ENCODE measurements at regions not wholly inside any gene's neighbourhood (a gene's known extent, or its start where the extent isn't known, plus 50 kb on each side); places are given as distances from the start of the nearest gene placed in this dataset.

DNA sequence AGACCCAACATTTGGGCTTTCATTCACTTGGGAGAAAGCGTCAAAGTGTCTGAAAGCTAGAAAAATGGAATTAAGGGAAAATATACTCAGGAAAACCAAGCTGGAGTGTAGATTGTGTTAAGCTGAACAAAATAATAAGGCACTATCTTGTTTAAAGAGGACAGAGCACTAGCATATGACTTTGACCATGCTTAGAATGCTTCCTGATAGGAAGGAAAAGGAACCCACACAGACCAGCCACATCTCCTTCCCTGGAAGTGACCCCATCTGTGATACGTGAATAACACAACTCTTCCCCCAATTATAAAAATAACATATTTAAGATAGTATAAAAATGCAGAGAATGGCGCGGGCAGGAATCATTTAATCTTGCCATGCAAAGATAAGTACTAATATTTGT lies 94.7 kb upstream of the BCL2L14 start:
- peaks cover 25% of the 10 kb centered on the region for H3K27me3 ChIP-seq (ENCODE audit: control insufficient read depth, insufficient read depth, low read length)
- intact Hi-C loops (cut with micrococcal nuclease): no loop called here
- H2BK15ac ChIP-seq (ENCODE audit: low read depth, low read length): no peak overlapping the region
- H2AK5ac ChIP-seq (ENCODE audit: low read depth, low read length): no peak overlapping the region
- no peak overlapping the region for H4K91ac ChIP-seq (ENCODE audit: insufficient read depth, low read depth, low read length)
- H3K79me1 ChIP-seq (ENCODE audit: low read depth in 1 of 2, low read length in 2 of 2): no peaks in the 10 kb centered on the region
- H2BK120ac ChIP-seq (ENCODE audit: low read depth, low read length): no peak overlapping the region
- H3K56ac ChIP-seq (ENCODE audit: extremely low read depth, insufficient read depth, low read length): no peak overlapping the region
- H2AK9ac ChIP-seq (replicated peaks; ENCODE audit: low read depth, low read length, poor library complexity): no peak overlapping the region
- ChIA-PET POLR2A (ENCODE audit: unreplicated experiment) (no interaction called here), CTCF (interaction anchor here (0.5 to 0.9 kb wide), 3 partner anchors 26 to 292 kb away, joined by 3 to 4 read pairs (median 3); no protein-coding TSS in a partner anchor)
- 100% methylated on average over 1 of the region's 4 CpGs; no CpG with 5 or more reads in 1 of the 2 experiments for WGBS, 2 experiments (ENCODE audit: extremely low coverage in 2 of 2, insufficient read length in 1 of 2)
- H3K27ac ChIP-seq (ENCODE audit: insufficient read depth, low read length): no peak overlapping the region
- no peak overlapping the region for H3K4ac ChIP-seq (ENCODE audit: low read depth, low read length)
- no peak overlapping the region for H3K9ac ChIP-seq (ENCODE audit: low read depth, low read length)
- dilution Hi-C loops (cut with HindIII; ENCODE audit: low sequenced_read_pairs, unreplicated experiment): no loop called here
- DNase-seq (no peak), ATAC-seq (ENCODE audit: low read depth) (no peak)
- H3K4me3 ChIP-seq (ENCODE audit: insufficient read depth, low read depth, low read length): no peak overlapping the region
- TF ChIP-seq POLR2A (IDR thresholded peaks at IDR 0.05; ENCODE audit: low read depth, low read length): no peak
- TF ChIP-seq, protein P1, sequence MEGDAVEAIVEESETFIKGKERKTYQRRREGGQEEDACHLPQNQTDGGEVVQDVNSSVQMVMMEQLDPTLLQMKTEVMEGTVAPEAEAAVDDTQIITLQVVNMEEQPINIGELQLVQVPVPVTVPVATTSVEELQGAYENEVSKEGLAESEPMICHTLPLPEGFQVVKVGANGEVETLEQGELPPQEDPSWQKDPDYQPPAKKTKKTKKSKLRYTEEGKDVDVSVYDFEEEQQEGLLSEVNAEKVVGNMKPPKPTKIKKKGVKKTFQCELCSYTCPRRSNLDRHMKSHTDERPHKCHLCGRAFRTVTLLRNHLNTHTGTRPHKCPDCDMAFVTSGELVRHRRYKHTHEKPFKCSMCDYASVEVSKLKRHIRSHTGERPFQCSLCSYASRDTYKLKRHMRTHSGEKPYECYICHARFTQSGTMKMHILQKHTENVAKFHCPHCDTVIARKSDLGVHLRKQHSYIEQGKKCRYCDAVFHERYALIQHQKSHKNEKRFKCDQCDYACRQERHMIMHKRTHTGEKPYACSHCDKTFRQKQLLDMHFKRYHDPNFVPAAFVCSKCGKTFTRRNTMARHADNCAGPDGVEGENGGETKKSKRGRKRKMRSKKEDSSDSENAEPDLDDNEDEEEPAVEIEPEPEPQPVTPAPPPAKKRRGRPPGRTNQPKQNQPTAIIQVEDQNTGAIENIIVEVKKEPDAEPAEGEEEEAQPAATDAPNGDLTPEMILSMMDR (conservative IDR thresholded peaks at IDR 0.05; ENCODE audit: low read depth, low read length): no peak
- TF ChIP-seq RCOR1 (IDR thresholded peaks at IDR 0.05; ENCODE audit: insufficient replicate concordance, low read length): no peak
- TF ChIP-seq FOS (IDR thresholded peaks at IDR 0.05; ENCODE audit: low read depth, low read length): no peak
- no peak for TF ChIP-seq CHD1 (IDR thresholded peaks at IDR 0.05; ENCODE audit: low read depth, low read length)
- no peak for TF ChIP-seq MXI1 (IDR thresholded peaks at IDR 0.05; ENCODE audit: borderline replicate concordance, low read depth, low read length)
- no peak for TF ChIP-seq MAFK (IDR thresholded peaks at IDR 0.05; ENCODE audit: low read depth, low read length)
- TF ChIP-seq, protein P2, sequence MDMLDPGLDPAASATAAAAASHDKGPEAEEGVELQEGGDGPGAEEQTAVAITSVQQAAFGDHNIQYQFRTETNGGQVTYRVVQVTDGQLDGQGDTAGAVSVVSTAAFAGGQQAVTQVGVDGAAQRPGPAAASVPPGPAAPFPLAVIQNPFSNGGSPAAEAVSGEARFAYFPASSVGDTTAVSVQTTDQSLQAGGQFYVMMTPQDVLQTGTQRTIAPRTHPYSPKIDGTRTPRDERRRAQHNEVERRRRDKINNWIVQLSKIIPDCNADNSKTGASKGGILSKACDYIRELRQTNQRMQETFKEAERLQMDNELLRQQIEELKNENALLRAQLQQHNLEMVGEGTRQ (IDR thresholded peaks at IDR 0.05; ENCODE audit: low read depth, low read length): no peak
- no peak for TF ChIP-seq MAZ (IDR thresholded peaks at IDR 0.05; ENCODE audit: borderline replicate concordance, low read depth, low read length)
- no peak for TF ChIP-seq RAD21 (IDR thresholded peaks at IDR 0.05; ENCODE audit: low read length)
- no peak for TF ChIP-seq CEBPB (IDR thresholded peaks at IDR 0.05; ENCODE audit: low read depth, low read length)
- H4K8ac ChIP-seq (ENCODE audit: low read depth in 2 of 2, low read length in 2 of 2): no peak overlapping the region
- no peak overlapping the region for H3K23ac ChIP-seq (ENCODE audit: low read depth, low read length)
- no peak overlapping the region for H4K5ac ChIP-seq (ENCODE audit: low read depth, low read length)
- H3K14ac ChIP-seq (replicated peaks; ENCODE audit: low read depth, low read length): no peak overlapping the region
- H3K36me3 ChIP-seq (ENCODE audit: control insufficient read depth, insufficient read depth, low read length): no peaks in the 10 kb centered on the region
- H4K20me1 ChIP-seq (ENCODE audit: insufficient read depth, low read length): no peaks in the 10 kb centered on the region
- H3K4me2 ChIP-seq (ENCODE audit: low read depth, low read length): no peak overlapping the region
- BruUV-seq (replicated peaks): no TSS peak
- H2BK5ac ChIP-seq (ENCODE audit: low read depth, low read length, poor library complexity, severe bottlenecking): no peak overlapping the region
- H3K9me3 ChIP-seq (ENCODE audit: control insufficient read depth, insufficient read depth, low read length): no peaks in the 10 kb centered on the region; the same call in 1 of the 2 replicates
- no peak overlapping the region for H3K18ac ChIP-seq (ENCODE audit: low read depth, low read length)
- in situ Hi-C loops (cut with MboI; ENCODE audit: low sequenced_read_pairs): no loop called here
- H3K9me1 ChIP-seq (ENCODE audit: insufficient read depth, low read length): no peaks in the 10 kb centered on the region
- H2AFZ ChIP-seq (replicated peaks; ENCODE audit: low read length, poor library complexity): no peak overlapping the region
- no peak overlapping the region for H2BK20ac ChIP-seq (ENCODE audit: low read depth, low read length)
- peaks cover 2% of the 10 kb centered on the region; the same call in 1 of the 2 replicates for H3K4me1 ChIP-seq (ENCODE audit: control insufficient read depth, insufficient read depth, low read length)

Data from IMR-90 (cell line).